ENCODE measurements at regions not wholly inside any gene's neighbourhood (a gene's known extent, or its start where the extent isn't known, plus 50 kb on each side); places are given as distances from the start of the nearest gene placed in this dataset.

- no peak overlapping the region for H2AFZ ChIP-seq (ENCODE audit: low read depth, low read length)
- H3K4me2 ChIP-seq (ENCODE audit: low read length, poor library complexity, severe bottlenecking): no peak overlapping the region
- no peaks in the 10 kb centered on the region for H3K9me3 ChIP-seq (ENCODE audit: control insufficient read depth, low read length)
- no peaks in the 10 kb centered on the region for H3K4me1 ChIP-seq (ENCODE audit: control insufficient read depth, insufficient read depth, low read depth, low read length)
- WGBS: 64% methylated on average over 2 of the region's 4 CpGs
- H4K8ac ChIP-seq (ENCODE audit: low read length): no peak overlapping the region
- H3K23ac ChIP-seq (ENCODE audit: low read length in 2 of 2): no peak overlapping the region
- no peak overlapping the region for H3K18ac ChIP-seq (ENCODE audit: low read depth in 1 of 2, low read length in 2 of 2)
- no peak overlapping the region for H3K9ac ChIP-seq (ENCODE audit: low read length)
- no peak overlapping the region for H3K27ac ChIP-seq (ENCODE audit: low read length, poor library complexity, severe bottlenecking)
- H3K4me3 ChIP-seq (ENCODE audit: insufficient read depth in 1 of 2, low read depth in 1 of 2, low read length in 2 of 2): no peak overlapping the region
- no peak overlapping the region for H3K14ac ChIP-seq (ENCODE audit: low read length in 2 of 2)
- H3K27me3 ChIP-seq (ENCODE audit: control insufficient read depth in 1 of 2, insufficient read depth in 1 of 2, low read length in 2 of 2): no peaks in the 10 kb centered on the region
- H4K91ac ChIP-seq (ENCODE audit: low read length): no peak overlapping the region
- H3K36me3 ChIP-seq (ENCODE audit: control insufficient read depth in 1 of 2, insufficient read depth in 2 of 2, low read depth in 1 of 2, low read length in 2 of 2): no peaks in the 10 kb centered on the region
- no peak overlapping the region for H2AK5ac ChIP-seq (ENCODE audit: low read length, severe bottlenecking)
- no peak overlapping the region for H2BK5ac ChIP-seq (ENCODE audit: low read depth, low read length, poor library complexity, severe bottlenecking)
- no peaks in the 10 kb centered on the region for H3K79me1 ChIP-seq (replicated peaks; ENCODE audit: low read length, poor library complexity, severe bottlenecking)
- H2BK120ac ChIP-seq (ENCODE audit: low read depth, low read length): no peak overlapping the region
- no peak overlapping the region for H3K4ac ChIP-seq (ENCODE audit: low read depth in 1 of 2, low read length in 2 of 2)
- no peak overlapping the region for H2BK15ac ChIP-seq (ENCODE audit: low read depth, poor library complexity, severe bottlenecking)
- no peak overlapping the region for H2BK12ac ChIP-seq (ENCODE audit: low read length in 2 of 2)
- no peak for DNase-seq
Measured at GRCh38 chr20:11354846-11355245, 562.8 kb upstream of the BTBD3 start.

GRCh38 chr20:11355345-11355744 lies 562.3 kb upstream of the BTBD3 start:
- no peak for DNase-seq
- WGBS: 87% methylated on average over 3 of the region's 3 CpGs

GRCh38 chr20:11356061-11356460 lies 561.6 kb upstream of the BTBD3 start:
- Histone ChIP-seq H2BK15ac (ENCODE audit: low read depth, poor library complexity, severe bottlenecking) (no peak overlapping the region), H3K4me2 (ENCODE audit: low read length, poor library complexity, severe bottlenecking) (no peak overlapping the region), H3K36me3 (ENCODE audit: control insufficient read depth in 1 of 2, insufficient read depth in 2 of 2, low read depth in 1 of 2, low read length in 2 of 2) (no peaks in the 10 kb centered on the region), H2BK120ac (ENCODE audit: low read depth, low read length) (no peak overlapping the region), H3K9me3 (ENCODE audit: control insufficient read depth, low read length) (no peaks in the 10 kb centered on the region), H3K4me3 (ENCODE audit: insufficient read depth in 1 of 2, low read depth in 1 of 2, low read length in 2 of 2) (no peak overlapping the region), H2BK12ac (ENCODE audit: low read length in 2 of 2) (no peak overlapping the region), H2BK5ac (ENCODE audit: low read depth, low read length, poor library complexity, severe bottlenecking) (no peak overlapping the region), H3K18ac (ENCODE audit: low read depth in 1 of 2, low read length in 2 of 2) (no peak overlapping the region), H3K23ac (ENCODE audit: low read length in 2 of 2) (no peak overlapping the region), H3K4ac (ENCODE audit: low read depth in 1 of 2, low read length in 2 of 2) (no peak overlapping the region), H3K79me1 (replicated peaks; ENCODE audit: low read length, poor library complexity, severe bottlenecking) (no peaks in the 10 kb centered on the region), H4K91ac (ENCODE audit: low read length) (no peak overlapping the region), H2AK5ac (ENCODE audit: low read length, severe bottlenecking) (no peak overlapping the region), H3K9ac (ENCODE audit: low read length) (no peak overlapping the region), H3K4me1 (ENCODE audit: control insufficient read depth, insufficient read depth, low read depth, low read length) (no peaks in the 10 kb centered on the region), H3K14ac (ENCODE audit: low read length in 2 of 2) (no peak overlapping the region), H3K27me3 (ENCODE audit: control insufficient read depth in 1 of 2, insufficient read depth in 1 of 2, low read length in 2 of 2) (no peaks in the 10 kb centered on the region), H3K27ac (ENCODE audit: low read length, poor library complexity, severe bottlenecking) (no peak overlapping the region), H4K8ac (ENCODE audit: low read length) (no peak overlapping the region), H2AFZ (ENCODE audit: low read depth, low read length) (no peak overlapping the region)
- WGBS: 70% methylated on average over 3 of the region's 3 CpGs
- no peak for DNase-seq

More at GRCh38 chr20:11355345-11355744, 562.3 kb upstream of the BTBD3 start:
- Histone ChIP-seq H3K4me3 (ENCODE audit: insufficient read depth in 1 of 2, low read depth in 1 of 2, low read length in 2 of 2) (no peak overlapping the region), H2AFZ (ENCODE audit: low read depth, low read length) (no peak overlapping the region), H3K18ac (ENCODE audit: low read depth in 1 of 2, low read length in 2 of 2) (no peak overlapping the region), H3K27me3 (ENCODE audit: control insufficient read depth in 1 of 2, insufficient read depth in 1 of 2, low read length in 2 of 2) (no peaks in the 10 kb centered on the region), H3K4me2 (ENCODE audit: low read length, poor library complexity, severe bottlenecking) (no peak overlapping the region), H2BK12ac (ENCODE audit: low read length in 2 of 2) (no peak overlapping the region), H3K9me3 (ENCODE audit: control insufficient read depth, low read length) (no peaks in the 10 kb centered on the region), H3K9ac (ENCODE audit: low read length) (no peak overlapping the region), H3K27ac (ENCODE audit: low read length, poor library complexity, severe bottlenecking) (no peak overlapping the region), H3K4me1 (ENCODE audit: control insufficient read depth, insufficient read depth, low read depth, low read length) (no peaks in the 10 kb centered on the region), H4K91ac (ENCODE audit: low read length) (no peak overlapping the region), H3K4ac (ENCODE audit: low read depth in 1 of 2, low read length in 2 of 2) (no peak overlapping the region), H2BK15ac (ENCODE audit: low read depth, poor library complexity, severe bottlenecking) (no peak overlapping the region), H2AK5ac (ENCODE audit: low read length, severe bottlenecking) (no peak overlapping the region), H3K36me3 (ENCODE audit: control insufficient read depth in 1 of 2, insufficient read depth in 2 of 2, low read depth in 1 of 2, low read length in 2 of 2) (no peaks in the 10 kb centered on the region), H2BK5ac (ENCODE audit: low read depth, low read length, poor library complexity, severe bottlenecking) (no peak overlapping the region), H4K8ac (ENCODE audit: low read length) (no peak overlapping the region), H3K14ac (ENCODE audit: low read length in 2 of 2) (no peak overlapping the region), H2BK120ac (ENCODE audit: low read depth, low read length) (no peak overlapping the region), H3K79me1 (replicated peaks; ENCODE audit: low read length, poor library complexity, severe bottlenecking) (no peaks in the 10 kb centered on the region), H3K23ac (ENCODE audit: low read length in 2 of 2) (no peak overlapping the region)

- no peak overlapping the region for H2BK15ac ChIP-seq (ENCODE audit: low read depth, poor library complexity, severe bottlenecking)
- no peak overlapping the region for H3K9ac ChIP-seq (ENCODE audit: low read length)
- no peak overlapping the region for H3K4me3 ChIP-seq (ENCODE audit: insufficient read depth in 1 of 2, low read depth in 1 of 2, low read length in 2 of 2)
- no peak overlapping the region for H2BK12ac ChIP-seq (ENCODE audit: low read length in 2 of 2)
- 100% methylated on average over 2 of the region's 3 CpGs for WGBS
- H3K27ac ChIP-seq (ENCODE audit: low read length, poor library complexity, severe bottlenecking): no peak overlapping the region
- H3K18ac ChIP-seq (ENCODE audit: low read depth in 1 of 2, low read length in 2 of 2): no peak overlapping the region
- H3K4me1 ChIP-seq (ENCODE audit: control insufficient read depth, insufficient read depth, low read depth, low read length): no peaks in the 10 kb centered on the region
- H3K23ac ChIP-seq (ENCODE audit: low read length in 2 of 2): no peak overlapping the region
- H3K4ac ChIP-seq (ENCODE audit: low read depth in 1 of 2, low read length in 2 of 2): no peak overlapping the region
- no peak overlapping the region for H2AK5ac ChIP-seq (ENCODE audit: low read length, severe bottlenecking)
- no peak overlapping the region for H3K4me2 ChIP-seq (ENCODE audit: low read length, poor library complexity, severe bottlenecking)
- no peak overlapping the region for H4K8ac ChIP-seq (ENCODE audit: low read length)
- no peaks in the 10 kb centered on the region for H3K27me3 ChIP-seq (ENCODE audit: control insufficient read depth in 1 of 2, insufficient read depth in 1 of 2, low read length in 2 of 2)
- H3K14ac ChIP-seq (ENCODE audit: low read length in 2 of 2): no peak overlapping the region
- no peak for DNase-seq
- no peak overlapping the region for H4K91ac ChIP-seq (ENCODE audit: low read length)
- H3K79me1 ChIP-seq (replicated peaks; ENCODE audit: low read length, poor library complexity, severe bottlenecking): no peaks in the 10 kb centered on the region
- H2BK5ac ChIP-seq (ENCODE audit: low read depth, low read length, poor library complexity, severe bottlenecking): no peak overlapping the region
- no peak overlapping the region for H2AFZ ChIP-seq (ENCODE audit: low read depth, low read length)
- no peak overlapping the region for H2BK120ac ChIP-seq (ENCODE audit: low read depth, low read length)
- H3K9me3 ChIP-seq (ENCODE audit: control insufficient read depth, low read length): no peaks in the 10 kb centered on the region
- H3K36me3 ChIP-seq (ENCODE audit: control insufficient read depth in 1 of 2, insufficient read depth in 2 of 2, low read depth in 1 of 2, low read length in 2 of 2): no peaks in the 10 kb centered on the region
Measured at GRCh38 chr20:11362450-11362849, 555.2 kb upstream of the BTBD3 start.

Measured in mesenchymal stem cell (in vitro differentiated cells and primary cell).